ENCODE measurements at regions not wholly inside any gene's neighbourhood (a gene's known extent, or its start where the extent isn't known, plus 50 kb on each side); places are given as distances from the start of the nearest gene placed in this dataset.

GRCh38 chr13:74298923-74299322 lies 164.7 kb upstream of the KLF12 start:
- TF ChIP-seq, protein P1, sequence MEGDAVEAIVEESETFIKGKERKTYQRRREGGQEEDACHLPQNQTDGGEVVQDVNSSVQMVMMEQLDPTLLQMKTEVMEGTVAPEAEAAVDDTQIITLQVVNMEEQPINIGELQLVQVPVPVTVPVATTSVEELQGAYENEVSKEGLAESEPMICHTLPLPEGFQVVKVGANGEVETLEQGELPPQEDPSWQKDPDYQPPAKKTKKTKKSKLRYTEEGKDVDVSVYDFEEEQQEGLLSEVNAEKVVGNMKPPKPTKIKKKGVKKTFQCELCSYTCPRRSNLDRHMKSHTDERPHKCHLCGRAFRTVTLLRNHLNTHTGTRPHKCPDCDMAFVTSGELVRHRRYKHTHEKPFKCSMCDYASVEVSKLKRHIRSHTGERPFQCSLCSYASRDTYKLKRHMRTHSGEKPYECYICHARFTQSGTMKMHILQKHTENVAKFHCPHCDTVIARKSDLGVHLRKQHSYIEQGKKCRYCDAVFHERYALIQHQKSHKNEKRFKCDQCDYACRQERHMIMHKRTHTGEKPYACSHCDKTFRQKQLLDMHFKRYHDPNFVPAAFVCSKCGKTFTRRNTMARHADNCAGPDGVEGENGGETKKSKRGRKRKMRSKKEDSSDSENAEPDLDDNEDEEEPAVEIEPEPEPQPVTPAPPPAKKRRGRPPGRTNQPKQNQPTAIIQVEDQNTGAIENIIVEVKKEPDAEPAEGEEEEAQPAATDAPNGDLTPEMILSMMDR (IDR thresholded peaks at IDR 0.05; ENCODE audit: insufficient read depth, low read depth, low read length, missing control alignments) = no peak
- no peak for DNase-seq (ENCODE audit: low read depth)
- no peak overlapping the region for H3K4me3 ChIP-seq (ENCODE audit: low read length)

GRCh38 chr13:74289861-74290773 lies 155.9 kb upstream of the KLF12 start:
- TF ChIP-seq, protein P1 (IDR thresholded peaks at IDR 0.05; ENCODE audit: insufficient read depth, low read depth, low read length, missing control alignments) = no peak
- peak; percentile 97 for DNase-seq (ENCODE audit: low read depth)
- H3K4me3 ChIP-seq (ENCODE audit: low read length) = peak overlapping the region; percentile 13

GRCh38 chr13:74289107-74289506 lies 154.9 kb upstream of the KLF12 start:
- no peak overlapping the region for H3K4me3 ChIP-seq (ENCODE audit: low read length)
- peak; percentile 25 for DNase-seq (ENCODE audit: low read depth)
- TF ChIP-seq, protein P1 (IDR thresholded peaks at IDR 0.05; ENCODE audit: insufficient read depth, low read depth, low read length, missing control alignments) = no peak

DNA sequence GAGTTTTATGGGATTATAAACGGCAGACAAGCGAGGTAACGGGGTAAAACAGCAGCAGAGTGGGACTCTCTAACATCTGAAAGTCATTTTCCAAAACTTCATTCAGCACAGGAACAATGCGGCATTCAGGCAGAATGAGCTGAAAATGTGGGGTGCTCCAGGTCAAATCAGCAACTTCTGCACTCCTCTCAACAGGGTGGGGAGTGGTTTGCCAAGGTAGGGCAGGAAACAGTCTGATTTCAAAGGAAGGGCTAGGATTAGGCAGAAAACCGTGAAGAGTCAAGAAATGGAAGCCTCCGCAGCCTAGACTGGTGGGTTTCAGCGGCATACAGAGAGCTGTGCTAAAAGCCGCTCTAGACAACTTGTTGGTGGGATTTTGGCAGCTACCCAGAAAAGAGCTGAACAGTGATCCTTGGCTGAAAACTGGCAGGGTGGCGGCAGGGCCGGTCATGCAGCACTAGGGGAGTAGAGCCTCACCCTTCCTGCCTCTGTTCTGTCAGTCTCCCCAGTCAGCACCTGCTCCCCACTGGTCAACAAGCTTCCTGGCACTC lies 154.2 kb upstream of the KLF12 start:
- H3K4me3 ChIP-seq (ENCODE audit: low read length) = peak overlapping the region; percentile 17
- DNase-seq (ENCODE audit: low read depth) = peak; percentile 55
- TF ChIP-seq, protein P1 (IDR thresholded peaks at IDR 0.05; ENCODE audit: insufficient read depth, low read depth, low read length, missing control alignments) = no peak

- TF ChIP-seq, protein P1 (IDR thresholded peaks at IDR 0.05; ENCODE audit: insufficient read depth, low read depth, low read length, missing control alignments) = no peak
- no peak overlapping the region for H3K4me3 ChIP-seq (ENCODE audit: low read length)
- peak; percentile 60 for DNase-seq (ENCODE audit: low read depth)
These were observed 153.5 kb upstream of the KLF12 start for GRCh38 chr13:74287724-74288169.

GRCh38 chr13:74280795-74281490 lies 146.7 kb upstream of the KLF12 start:
- no peak for DNase-seq (ENCODE audit: low read depth)
- TF ChIP-seq, protein P1 (IDR thresholded peaks at IDR 0.05; ENCODE audit: insufficient read depth, low read depth, low read length, missing control alignments) = no peak
- H3K4me3 ChIP-seq (ENCODE audit: low read length) = no peak overlapping the region
